Heart right ventricle (tissue), 16 donors: ENCODE measurements at regions not wholly inside any gene's neighbourhood (a gene's known extent, or its start where the extent isn't known, plus 50 kb on each side); places are given as distances from the start of the nearest gene placed in this dataset.
A peak's percentile ranks its signal among the peaks of the same experiment; 100 is the strongest.
"Not testable (repeated sequence)": the region's sequence is repeated elsewhere in the genome, so short reads cannot be mapped to it uniquely, and the experiment has no call there.

Experiments used
- ATAC-seq, 8 donors: fragments of 200-7000 bp; cut with Tn5 transposase; one replicate each; pipeline ENCODE4 v1.9.1; 2020; ENCODE audit warnings: mild to moderate bottlenecking in 8 of 8, moderate library complexity in 8 of 8, moderate number of reproducible peaks in 1 of 8
- DNase-seq, 2 donors: peaks; one replicate each; pipeline ENCODE4 v3.0.0-alpha.2; 2020
- H3K27ac ChIP-seq, 10 donors: fragments of 200-600 bp; sonication (generic) in 2 of 10; one replicate each; pipeline versions ENCODE4 v1.5.0 to v1.8.0; 2020 to 2022; ENCODE audit warnings: mild to moderate bottlenecking in 3 of 10
- H3K27me3 ChIP-seq, 7 donors: fragments of 200-600 bp; one replicate each; pipeline ENCODE4 v1.8.0; 2021 to 2022; ENCODE audit warnings: mild to moderate bottlenecking in 2 of 7
- H3K36me3 ChIP-seq, 9 donors: fragments of 200-600 bp; sonication (generic) in 1 of 9; one replicate each; pipeline versions ENCODE4 v1.5.0 to v1.8.0; 2020 to 2022; ENCODE audit warnings: mild to moderate bottlenecking in 2 of 9
- H3K4me1 ChIP-seq, 9 donors: fragments of 200-600 bp; sonication (generic) in 1 of 9; one replicate each; pipeline versions ENCODE4 v1.5.0 to v1.8.0; 2020 to 2022; ENCODE audit warnings: mild to moderate bottlenecking in 4 of 9
- H3K4me3 ChIP-seq, 10 donors: fragments of 200-600 bp; sonication (generic) in 2 of 10; one replicate each; pipeline versions ENCODE4 v1.5.0 to v1.8.0; 2020 to 2022; ENCODE audit warnings: mild to moderate bottlenecking in 7 of 10, moderate library complexity in 2 of 10
- H3K9me3 ChIP-seq, 11 donors: fragments of 200-600 bp in 10 of 11; sonication (generic) in 2 of 11; one replicate each; pipeline versions ENCODE4 v1.5.0 to v1.8.0; 2013 to 2022; ENCODE audit warnings: mild to moderate bottlenecking in 2 of 11, control low read depth in 1 of 11, moderate library complexity in 1 of 11
- CTCF ChIP-seq, 9 donors: fragments of 200-600 bp; sonication (generic) in 2 of 9; IDR thresholded peaks; one replicate each; pipeline versions ENCODE4 v1.5.0 to v1.8.0; 2021 to 2022; ENCODE audit warnings: antibody characterized with exemption in 9 of 9, mild to moderate bottlenecking in 5 of 9, moderate library complexity in 1 of 9
- WGBS, 2 donors: extraction: QIAGEN DNeasy Blood & Tissue Kit; methylation state at CpG; one replicate each; pipeline ENCODE4 v1.1.7; 2013; ENCODE audit warnings: inconsistent platforms in 1 of 2; 5-methylcytosine and 5-hydroxymethylcytosine counted together
- intact Hi-C, 10 donors: fragments of 100-400 bp; cut with DNase I; formaldehyde crosslinking; loops; one replicate each; pipeline versions ENCODE4 v1.11.1 to v1.14.2; 2022
- donor health status: Arrhythmogenic right ventricular cardiomyopathy.
- donor health status: ischemic (EF 13 %, LVEDD 7.1; RV severe dilation, severe dysfunction).
- donor health status: healthy with polysubstance abuse.
- donor health status: DM: no; HTN: yes; CAD: no.
- donor health status: DM: no; HTN: no; CAD: no.
- donor health status: ischemic (EF 25% LVEDD 6.9; RV normal size, moderate dysfunction).
- donor health status: ischemic (EF 25% LVEDD 5.7; RV mildly dilated, moderate dysfunction).
- donor health status: healthy.
- donor health status: DM: yes; HTN: yes; CAD: no.
- donor health status: Ischemic cardiomyopathy.
- donor health status: ischemic (EF 35%, LVEDD 5.7; RV mildly dilated, moderate dysfunction).
- donor health status: nonischemic (EF 11% LVEDD 7.7; RV severe dilation, severe dysfunction).
- donor health status: DM: yes; HTN: yes; CAD: no.
- donor health status: PGD.
- donor health status: ischemic (EF 29% LVEDD 5.4; RV normal size, mild dysfunction).
- donor health status: nonischemic (EF 23%, LVEDD 6.1; RV moderate dilation, normal function).

GRCh38 chr21:33967086-33967571 is 51.5 kb upstream of the ATP5PO start:
- 69 to 71% methylated on average over 5 of the region's 5 CpGs for WGBS, 2 donors
- Histone ChIP-seq H3K4me1 (peaks cover 5 to 40% (median 24%) of the 10 kb centered on the region in 9 donors), H3K4me3 (no peak overlapping the region), H3K27me3 (no peaks in the 10 kb centered on the region), H3K27ac (peak overlapping the region in 1 of 10 donors; percentile 13), H3K9me3 (no peaks in the 10 kb centered on the region), H3K36me3 (no peaks in the 10 kb centered on the region)
- no peak for ATAC-seq
- no peak for DNase-seq
- no peak for TF ChIP-seq CTCF (IDR thresholded peaks at IDR 0.05)
- intact Hi-C loops: no loop called here

GRCh38 chr21:33966324-33966949 is 50.8 kb upstream of the ATP5PO start:
- intact Hi-C loops: no loop called here
- H3K27me3 ChIP-seq: no peaks in the 10 kb centered on the region
- WGBS, 2 donors: 53 to 66% methylated on average over 4 of the region's 4 CpGs
- no peak overlapping the region for H3K4me3 ChIP-seq
- H3K36me3 ChIP-seq: no peaks in the 10 kb centered on the region
- peaks cover 5 to 40% (median 24%) of the 10 kb centered on the region in 9 donors for H3K4me1 ChIP-seq
- no peak for TF ChIP-seq CTCF (IDR thresholded peaks at IDR 0.05)
- no peak for DNase-seq
- peak overlapping the region in 1 of 10 donors; percentile 13 for H3K27ac ChIP-seq
- ATAC-seq: no peak
- H3K9me3 ChIP-seq: no peaks in the 10 kb centered on the region

GRCh38 chr21:33965662-33966061 is 50.1 kb upstream of the ATP5PO start:
- 98 to 99% methylated on average over 9 of the region's 9 CpGs for WGBS, 2 donors
- peaks cover 5 to 39% (median 24%) of the 10 kb centered on the region in 9 donors for H3K4me1 ChIP-seq
- H3K27ac ChIP-seq, H3K9me3 ChIP-seq, ATAC-seq, H3K36me3 ChIP-seq, intact Hi-C loops, H3K4me3 ChIP-seq, DNase-seq, H3K27me3 ChIP-seq: not testable (repeated sequence)
